Mesenchymal stem cell (in vitro differentiated cells and primary cell): ENCODE measurements at regions not wholly inside any gene's neighbourhood (a gene's known extent, or its start where the extent isn't known, plus 50 kb on each side); places are given as distances from the start of the nearest gene placed in this dataset.
"Not testable (repeated sequence)": the region's sequence is repeated elsewhere in the genome, so short reads cannot be mapped to it uniquely, and the experiment has no call there.

Experiments
- DNase-seq: peaks from one replicate; pipeline ENCODE4 v3.0.0-alpha.2; 2013
- H2AFZ ChIP-seq: one replicate; pipeline ENCODE4 v1.6.1; 2013; ENCODE audit warnings: low read depth, mild to moderate bottlenecking, control low read depth, inconsistent platforms, low read length, moderate library complexity
- H2AK5ac ChIP-seq: 2 replicates; pipeline ENCODE4 v1.6.1; 2013; ENCODE audit warnings: low read length, moderate library complexity, mild to moderate bottlenecking, inconsistent platforms; ENCODE audit not compliant: severe bottlenecking
- H2BK120ac ChIP-seq: one replicate; pipeline ENCODE4 v1.6.1; 2013; ENCODE audit warnings: low read depth, mild to moderate bottlenecking, inconsistent platforms, low read length, moderate library complexity
- H2BK12ac ChIP-seq, 2 experiments: one replicate each; pipeline ENCODE4 v1.6.1; 2013; ENCODE audit warnings: inconsistent platforms in 2 of 2, low read length in 2 of 2, mild to moderate bottlenecking in 2 of 2, moderate library complexity in 2 of 2, control low read depth in 1 of 2
- H2BK15ac ChIP-seq: one replicate; pipeline ENCODE4 v1.6.1; 2013; ENCODE audit warnings: mild to moderate bottlenecking, low read depth, inconsistent platforms; ENCODE audit not compliant: poor library complexity, severe bottlenecking
- H2BK5ac ChIP-seq: 2 replicates; pipeline ENCODE4 v1.6.1; 2013; ENCODE audit warnings: low read depth, mild to moderate bottlenecking, low read length, control low read depth, inconsistent platforms; ENCODE audit not compliant: poor library complexity, severe bottlenecking
- H3K14ac ChIP-seq, 2 experiments: one replicate each; pipeline ENCODE4 v1.6.1; 2013; ENCODE audit warnings: inconsistent platforms in 2 of 2, low read length in 2 of 2, control low read depth in 1 of 2, mild to moderate bottlenecking in 1 of 2, moderate library complexity in 1 of 2
- H3K18ac ChIP-seq, 2 experiments: one replicate each; pipeline ENCODE4 v1.6.1; 2013; ENCODE audit warnings: inconsistent platforms in 2 of 2, low read length in 2 of 2, control low read depth in 1 of 2, low read depth in 1 of 2, mild to moderate bottlenecking in 1 of 2
- H3K23ac ChIP-seq, 2 experiments: one replicate each; pipeline ENCODE4 v1.6.1; 2013; ENCODE audit warnings: inconsistent platforms in 2 of 2, low read length in 2 of 2, mild to moderate bottlenecking in 2 of 2, moderate library complexity in 2 of 2, control low read depth in 1 of 2
- H3K27ac ChIP-seq: 2 replicates; pipeline ENCODE4 v1.5.1; 2013; ENCODE audit warnings: mild to moderate bottlenecking, moderate library complexity, low read length, control low read depth, inconsistent platforms; ENCODE audit not compliant: poor library complexity, severe bottlenecking
- H3K27me3 ChIP-seq, 2 experiments: 2 replicates each; pipeline versions ENCODE4 v1.6.1 to v1.7.0; 2013; ENCODE audit warnings: low read length in 2 of 2, mild to moderate bottlenecking in 2 of 2, moderate library complexity in 2 of 2, control low read depth in 1 of 2, inconsistent platforms in 1 of 2; ENCODE audit not compliant: control insufficient read depth in 1 of 2, insufficient read depth in 1 of 2
- H3K36me3 ChIP-seq, 2 experiments: 2 replicates each; pipeline versions ENCODE4 v1.6.1 to v1.7.0; 2013; ENCODE audit warnings: low read length in 2 of 2, control low read depth in 1 of 2, inconsistent platforms in 1 of 2, low read depth in 1 of 2, mild to moderate bottlenecking in 1 of 2; ENCODE audit not compliant: insufficient read depth in 2 of 2, control insufficient read depth in 1 of 2
- H3K4ac ChIP-seq, 2 experiments: one replicate each; pipeline ENCODE4 v1.6.1; 2013; ENCODE audit warnings: inconsistent platforms in 2 of 2, low read length in 2 of 2, mild to moderate bottlenecking in 2 of 2, moderate library complexity in 2 of 2, control low read depth in 1 of 2, low read depth in 1 of 2
- H3K4me1 ChIP-seq: 2 replicates; pipeline ENCODE4 v1.6.1; 2013; ENCODE audit warnings: low read depth, low read length, control low read depth; ENCODE audit not compliant: control insufficient read depth, insufficient read depth
- H3K4me2 ChIP-seq: 2 replicates; pipeline ENCODE4 v1.6.1; 2013; ENCODE audit warnings: low read length, mild to moderate bottlenecking, inconsistent platforms; ENCODE audit not compliant: poor library complexity, severe bottlenecking
- H3K4me3 ChIP-seq, 2 experiments: 2 replicates each; pipeline versions ENCODE4 v1.5.1 to v1.7.0; 2013; ENCODE audit warnings: low read length in 2 of 2, mild to moderate bottlenecking in 2 of 2, control low read depth in 1 of 2, low read depth in 1 of 2; ENCODE audit not compliant: insufficient read depth in 1 of 2
- H3K79me1 ChIP-seq: replicated peaks from 2 replicates; pipeline ENCODE4 v1.6.1; 2013; ENCODE audit warnings: mild to moderate bottlenecking, control low read depth, low read length, inconsistent platforms; ENCODE audit not compliant: poor library complexity, severe bottlenecking
- H3K9ac ChIP-seq: 2 replicates; pipeline ENCODE4 v1.7.0; 2013; ENCODE audit warnings: mild to moderate bottlenecking, low read length, moderate library complexity
- H3K9me3 ChIP-seq: 2 replicates; pipeline ENCODE4 v1.7.0; 2013; ENCODE audit warnings: mild to moderate bottlenecking, low read length; ENCODE audit not compliant: control insufficient read depth
- H4K8ac ChIP-seq: one replicate; pipeline ENCODE4 v1.6.1; 2013; ENCODE audit warnings: inconsistent platforms, mild to moderate bottlenecking, low read length, moderate library complexity
- H4K91ac ChIP-seq: one replicate; pipeline ENCODE4 v1.6.1; 2013; ENCODE audit warnings: mild to moderate bottlenecking, low read length, inconsistent platforms
- WGBS: methylation state at CpG from one replicate; pipeline ENCODE4 v1.1.7; 2013; ENCODE audit warnings: mixed read lengths; 5-methylcytosine and 5-hydroxymethylcytosine counted together

- no peak overlapping the region for H2BK12ac ChIP-seq
- H3K27ac ChIP-seq = no peak overlapping the region
- no peak overlapping the region for H4K8ac ChIP-seq
- H2AK5ac ChIP-seq = no peak overlapping the region
- no peak overlapping the region for H3K18ac ChIP-seq
- H3K9me3 ChIP-seq = no peaks in the 10 kb centered on the region
- H4K91ac ChIP-seq = no peak overlapping the region
- no peak overlapping the region for H2BK5ac ChIP-seq
- H2AFZ ChIP-seq = no peak overlapping the region
- H2BK15ac ChIP-seq = no peak overlapping the region
- H3K79me1 ChIP-seq = no peaks in the 10 kb centered on the region
- 33% methylated on average over 5 of the region's 7 CpGs for WGBS
- no peak for DNase-seq
- no peak overlapping the region for H3K23ac ChIP-seq
- H2BK120ac ChIP-seq = no peak overlapping the region
- H3K14ac ChIP-seq = no peak overlapping the region
- no peak overlapping the region for H3K4ac ChIP-seq
- H3K36me3 ChIP-seq = no peaks in the 10 kb centered on the region
- H3K4me2 ChIP-seq = no peak overlapping the region
- no peak overlapping the region for H3K4me3 ChIP-seq
- no peaks in the 10 kb centered on the region for H3K4me1 ChIP-seq
- no peak overlapping the region for H3K9ac ChIP-seq
- no peaks in the 10 kb centered on the region for H3K27me3 ChIP-seq
Measured at GRCh38 chr17:22171631-22172030, 479.3 kb downstream of the KCNJ18 start.

GRCh38 chr17:22193113-22193512, 500.8 kb downstream of the KCNJ18 start:
- no peak overlapping the region for H3K4me2 ChIP-seq

GRCh38 chr17:22200187-22200586, 507.9 kb downstream of the KCNJ18 start:
- H4K8ac ChIP-seq, H3K79me1 ChIP-seq, DNase-seq, H2BK15ac ChIP-seq, H3K36me3 ChIP-seq, H3K18ac ChIP-seq, H3K4ac ChIP-seq, H3K23ac ChIP-seq, H3K4me1 ChIP-seq, H3K14ac ChIP-seq, H3K4me3 ChIP-seq, H3K27me3 ChIP-seq, H3K9ac ChIP-seq, H3K4me2 ChIP-seq, H2BK12ac ChIP-seq, H2AK5ac ChIP-seq, H2BK120ac ChIP-seq, H2BK5ac ChIP-seq, H4K91ac ChIP-seq, H3K27ac ChIP-seq, H2AFZ ChIP-seq, H3K9me3 ChIP-seq: not testable (repeated sequence)
- 95% methylated on average over 2 of the region's 2 CpGs for whole genome bisulfite sequencing

More at GRCh38 chr17:22193113-22193512, 500.8 kb downstream of the KCNJ18 start:
- Histone ChIP-seq H2AK5ac (no peak overlapping the region), H3K14ac (no peak overlapping the region), H3K36me3 (no peaks in the 10 kb centered on the region), H4K91ac (no peak overlapping the region), H2AFZ (no peak overlapping the region), H2BK5ac (no peak overlapping the region), H3K27ac (no peak overlapping the region), H2BK15ac (no peak overlapping the region), H3K18ac (no peak overlapping the region), H3K4me3 (no peak overlapping the region), H3K79me1 (no peaks in the 10 kb centered on the region), H3K4me1 (no peaks in the 10 kb centered on the region), H3K27me3 (no peaks in the 10 kb centered on the region), H3K4ac (no peak overlapping the region), H3K9me3 (no peaks in the 10 kb centered on the region), H3K9ac (no peak overlapping the region), H2BK120ac (no peak overlapping the region), H2BK12ac (no peak overlapping the region), H4K8ac (no peak overlapping the region), H3K23ac (no peak overlapping the region)
- no peak for DNase-seq
- WGBS = 73% methylated on average over 1 of the region's 2 CpGs

- no peak for DNase-seq
- H3K4me2 ChIP-seq = no peak overlapping the region
- no peak overlapping the region for H2BK15ac ChIP-seq
- H2BK5ac ChIP-seq = no peak overlapping the region
- WGBS = 89% methylated on average over 17 of the region's 20 CpGs
- H3K9me3 ChIP-seq = no peaks in the 10 kb centered on the region
- H3K4ac ChIP-seq = no peak overlapping the region
- no peak overlapping the region for H3K23ac ChIP-seq
- H3K79me1 ChIP-seq = no peaks in the 10 kb centered on the region
- H2BK12ac ChIP-seq = no peak overlapping the region
- H4K91ac ChIP-seq = no peak overlapping the region
- H3K4me1 ChIP-seq = no peaks in the 10 kb centered on the region
- H2AK5ac ChIP-seq = no peak overlapping the region
- H3K27ac ChIP-seq = no peak overlapping the region
- H3K18ac ChIP-seq = no peak overlapping the region
- H4K8ac ChIP-seq = no peak overlapping the region
- H3K27me3 ChIP-seq = no peaks in the 10 kb centered on the region
- no peak overlapping the region for H3K4me3 ChIP-seq
- H3K36me3 ChIP-seq = no peaks in the 10 kb centered on the region
- H2AFZ ChIP-seq = no peak overlapping the region
- no peak overlapping the region for H2BK120ac ChIP-seq
- H3K14ac ChIP-seq = no peak overlapping the region
- no peak overlapping the region for H3K9ac ChIP-seq
Measured at GRCh38 chr17:22202702-22203101, 510.4 kb downstream of the KCNJ18 start.
